ENCODE measurements at regions not wholly inside any gene's neighbourhood (a gene's known extent, or its start where the extent isn't known, plus 50 kb on each side); places are given as distances from the start of the nearest gene placed in this dataset.

DNA sequence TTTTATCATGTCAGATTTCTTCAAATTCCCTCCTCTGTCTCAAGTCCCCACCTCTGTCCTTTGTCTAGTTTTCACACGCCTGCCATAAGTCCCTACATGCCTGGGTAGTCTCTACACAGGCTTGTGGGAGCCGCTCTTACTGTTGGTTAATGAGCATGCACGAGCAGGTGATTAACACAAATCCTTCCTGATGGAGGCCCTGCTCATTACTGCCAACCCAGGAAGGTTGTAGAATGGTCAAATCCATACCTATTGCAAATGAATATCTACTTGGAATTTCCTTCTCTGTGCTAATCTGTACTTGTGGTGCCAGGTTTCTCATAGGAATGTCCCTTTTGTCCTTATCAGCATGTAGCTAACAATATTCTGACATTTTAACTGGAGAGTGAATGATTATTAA, 208.4 kb upstream of the HDX start:
- ATAC-seq (no peak), DNase-seq (no peak)
- Histone ChIP-seq H3K4me1 (no peaks in the 10 kb centered on the region), H3K36me3 (no peaks in the 10 kb centered on the region), H3K27me3 (no peaks in the 10 kb centered on the region), H3K9me3 (no peaks in the 10 kb centered on the region), H3K27ac (no peak overlapping the region), H3K4me3 (no peak overlapping the region)
- intact Hi-C loops (cut with DNase I) = no loop called here
- TF ChIP-seq CTCF (IDR thresholded peaks at IDR 0.05) = no peak

DNA sequence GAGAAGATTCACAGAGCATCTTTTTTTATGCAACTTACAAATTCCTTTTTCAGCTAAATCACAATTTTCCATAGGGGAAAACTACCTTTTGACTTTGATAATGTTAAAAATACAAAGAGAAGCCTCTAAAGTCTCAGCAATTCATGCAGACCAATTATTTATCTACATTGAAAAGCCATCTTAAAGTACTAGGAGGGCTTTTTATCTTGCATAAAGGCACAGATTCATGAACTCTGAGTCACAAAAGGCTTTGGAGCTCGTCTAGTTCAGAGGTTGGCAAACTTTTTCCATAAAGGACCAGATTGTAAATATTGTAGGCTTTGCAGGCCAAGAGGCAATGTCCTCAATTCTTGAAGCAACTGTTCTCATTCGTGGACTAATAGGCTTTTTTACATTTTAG, 210.4 kb upstream of the HDX start:
- ATAC-seq = no peak
- Histone ChIP-seq H3K27me3 (no peaks in the 10 kb centered on the region), H3K4me3 (no peak overlapping the region), H3K27ac (no peak overlapping the region), H3K9me3 (no peaks in the 10 kb centered on the region), H3K36me3 (no peaks in the 10 kb centered on the region), H3K4me1 (no peaks in the 10 kb centered on the region)
- intact Hi-C loops (cut with DNase I) = no loop called here
- no peak for DNase-seq
- TF ChIP-seq CTCF (IDR thresholded peaks at IDR 0.05) = no peak

DNA sequence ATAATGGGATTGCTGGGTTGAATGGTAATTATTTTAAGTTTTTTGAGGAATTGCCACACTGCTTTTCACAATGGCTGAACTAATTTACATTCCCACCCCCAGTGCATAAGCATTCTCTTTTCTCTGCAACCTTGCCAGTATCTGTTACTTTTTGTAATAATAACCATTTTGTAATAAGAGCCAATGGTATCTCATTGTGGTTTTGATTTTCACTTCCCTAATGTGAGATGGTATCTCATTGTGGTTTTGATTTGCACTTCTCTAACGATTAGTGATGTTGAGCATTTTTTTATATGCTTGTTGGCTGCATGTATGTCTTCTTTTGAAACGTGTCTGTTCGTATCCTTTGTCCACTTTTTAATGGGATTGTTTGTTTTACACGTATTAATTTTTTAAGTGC, 213.1 kb upstream of the HDX start:
- no peak for ATAC-seq
- intact Hi-C loops (cut with DNase I) = no loop called here
- Histone ChIP-seq H3K27me3 (no peaks in the 10 kb centered on the region), H3K4me1 (no peaks in the 10 kb centered on the region), H3K36me3 (no peaks in the 10 kb centered on the region), H3K4me3 (no peak overlapping the region), H3K9me3 (no peaks in the 10 kb centered on the region), H3K27ac (no peak overlapping the region)
- DNase-seq = no peak
- no peak for TF ChIP-seq CTCF (IDR thresholded peaks at IDR 0.05)

GRCh38 chrX:84717343-84717742, 215.1 kb upstream of the HDX start:
- no peak overlapping the region for H3K27ac ChIP-seq
- DNase-seq = no peak

GRCh38 chrX:84721416-84721815, 219.2 kb upstream of the HDX start:
- no peak for TF ChIP-seq CTCF (IDR thresholded peaks at IDR 0.05)
- H3K9me3 ChIP-seq = no peaks in the 10 kb centered on the region
- no peak for ATAC-seq
- H3K4me3 ChIP-seq = no peak overlapping the region
- no peaks in the 10 kb centered on the region for H3K4me1 ChIP-seq
- H3K27ac ChIP-seq = no peak overlapping the region
- H3K27me3 ChIP-seq = no peaks in the 10 kb centered on the region
- H3K36me3 ChIP-seq = no peaks in the 10 kb centered on the region
- intact Hi-C loops (cut with DNase I) = no loop called here
- no peak for DNase-seq

More at GRCh38 chrX:84717343-84717742, 215.1 kb upstream of the HDX start:
- Histone ChIP-seq H3K4me1 (no peaks in the 10 kb centered on the region), H3K27me3 (no peaks in the 10 kb centered on the region), H3K36me3 (no peaks in the 10 kb centered on the region), H3K4me3 (no peak overlapping the region), H3K9me3 (no peaks in the 10 kb centered on the region)
- intact Hi-C loops (cut with DNase I) = no loop called here
- no peak for ATAC-seq
- no peak for TF ChIP-seq CTCF (IDR thresholded peaks at IDR 0.05)

GRCh38 chrX:84724576-84724975, 222.3 kb upstream of the HDX start:
- Histone ChIP-seq H3K4me1 (no peaks in the 10 kb centered on the region), H3K9me3 (no peaks in the 10 kb centered on the region)
- intact Hi-C loops (cut with DNase I) = no loop called here

More at GRCh38 chrX:84724576-84724975, 222.3 kb upstream of the HDX start:
- no peak overlapping the region for H3K4me3 ChIP-seq
- H3K27ac ChIP-seq = no peak overlapping the region
- DNase-seq = no peak
- no peaks in the 10 kb centered on the region for H3K36me3 ChIP-seq
- no peaks in the 10 kb centered on the region for H3K27me3 ChIP-seq
- no peak for ATAC-seq
- no peak for TF ChIP-seq CTCF (IDR thresholded peaks at IDR 0.05)
